GM12878 (cell line): ENCODE measurements at regions not wholly inside any gene's neighbourhood (a gene's known extent, or its start where the extent isn't known, plus 50 kb on each side); places are given as distances from the start of the nearest gene placed in this dataset.

ENCODE experiments used
- DPF2 ChIP-seq: fragments of 450-650 bp; IDR thresholded peaks from 2 replicates; pipeline ENCODE4 v1.6.1; 2017; ENCODE audit warnings: mild to moderate bottlenecking
- EZH2 ChIP-seq: IDR thresholded peaks from 2 replicates; pipeline ENCODE4 v1.6.1; 2012; ENCODE audit warnings: low read depth, mild to moderate bottlenecking, control low read depth, inconsistent platforms, low read length, borderline replicate concordance; ENCODE audit not compliant: control insufficient read depth
- SRF ChIP-seq, 2 experiments: IDR thresholded peaks; 2 replicates each; pipeline ENCODE4 v1.6.1; 2011; ENCODE audit warnings: low read depth in 2 of 2, low read length in 2 of 2, mild to moderate bottlenecking in 1 of 2, moderate library complexity in 1 of 2
- SUZ12 ChIP-seq: fragments of 200-600 bp; sonication (generic); IDR thresholded peaks from one replicate; pipeline ENCODE4 v1.6.1; 2018; ENCODE audit warnings: antibody characterized with exemption, mild to moderate bottlenecking; ENCODE audit not compliant: unreplicated experiment
- TCF3 ChIP-seq: IDR thresholded peaks from 2 replicates; pipeline ENCODE4 v1.6.1; 2012; ENCODE audit warnings: low read depth, mild to moderate bottlenecking, low read length, borderline replicate concordance; ENCODE audit not compliant: insufficient read depth
- TF ChIP-seq, protein P1 (sequence below): fragments of 450-650 bp; IDR thresholded peaks from 2 replicates; pipeline ENCODE4 v1.6.1; 2017; ENCODE audit warnings: mild to moderate bottlenecking, moderate library complexity
- TF ChIP-seq, protein P2 (sequence below): fragments of 450-650 bp; IDR thresholded peaks from 2 replicates; pipeline ENCODE4 v1.6.1; 2017; ENCODE audit warnings: mild to moderate bottlenecking

DNA sequence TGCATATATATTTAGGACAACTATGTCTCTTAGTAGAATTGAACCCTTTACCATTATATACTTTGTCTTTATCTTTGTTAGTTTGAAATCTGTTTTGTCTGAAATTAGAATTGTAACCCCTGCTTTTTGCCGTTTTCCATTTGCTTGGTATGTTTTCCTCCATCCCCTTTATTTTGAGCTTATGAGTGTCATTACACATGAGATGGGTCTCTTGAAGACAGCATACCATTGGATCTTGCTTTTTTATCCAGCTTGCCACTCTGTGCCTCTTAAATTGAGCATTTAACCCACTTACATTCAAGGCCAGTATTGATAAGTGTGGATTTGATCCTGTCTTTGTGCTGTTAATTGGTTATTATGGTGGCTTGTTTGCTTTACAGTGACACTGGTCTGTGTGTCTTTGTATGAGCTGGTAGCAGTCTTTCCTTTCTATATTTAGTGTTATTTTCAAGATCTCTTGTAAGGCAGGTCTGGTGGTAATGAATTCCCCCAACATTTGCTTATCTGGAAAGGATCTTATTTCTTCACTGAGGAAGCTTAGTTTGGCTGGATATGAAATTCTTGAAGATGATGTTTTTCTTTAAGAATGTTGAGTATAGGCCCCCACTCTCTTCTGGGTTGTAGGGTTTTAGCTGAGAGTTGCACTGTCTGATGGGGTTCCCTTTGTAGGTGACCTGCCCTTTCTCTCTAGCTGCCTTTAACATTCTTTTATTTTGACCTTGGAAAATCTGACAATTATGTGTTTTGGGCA, 149.5 kb downstream of the AHR start (continued):
- TF ChIP-seq, protein P1, sequence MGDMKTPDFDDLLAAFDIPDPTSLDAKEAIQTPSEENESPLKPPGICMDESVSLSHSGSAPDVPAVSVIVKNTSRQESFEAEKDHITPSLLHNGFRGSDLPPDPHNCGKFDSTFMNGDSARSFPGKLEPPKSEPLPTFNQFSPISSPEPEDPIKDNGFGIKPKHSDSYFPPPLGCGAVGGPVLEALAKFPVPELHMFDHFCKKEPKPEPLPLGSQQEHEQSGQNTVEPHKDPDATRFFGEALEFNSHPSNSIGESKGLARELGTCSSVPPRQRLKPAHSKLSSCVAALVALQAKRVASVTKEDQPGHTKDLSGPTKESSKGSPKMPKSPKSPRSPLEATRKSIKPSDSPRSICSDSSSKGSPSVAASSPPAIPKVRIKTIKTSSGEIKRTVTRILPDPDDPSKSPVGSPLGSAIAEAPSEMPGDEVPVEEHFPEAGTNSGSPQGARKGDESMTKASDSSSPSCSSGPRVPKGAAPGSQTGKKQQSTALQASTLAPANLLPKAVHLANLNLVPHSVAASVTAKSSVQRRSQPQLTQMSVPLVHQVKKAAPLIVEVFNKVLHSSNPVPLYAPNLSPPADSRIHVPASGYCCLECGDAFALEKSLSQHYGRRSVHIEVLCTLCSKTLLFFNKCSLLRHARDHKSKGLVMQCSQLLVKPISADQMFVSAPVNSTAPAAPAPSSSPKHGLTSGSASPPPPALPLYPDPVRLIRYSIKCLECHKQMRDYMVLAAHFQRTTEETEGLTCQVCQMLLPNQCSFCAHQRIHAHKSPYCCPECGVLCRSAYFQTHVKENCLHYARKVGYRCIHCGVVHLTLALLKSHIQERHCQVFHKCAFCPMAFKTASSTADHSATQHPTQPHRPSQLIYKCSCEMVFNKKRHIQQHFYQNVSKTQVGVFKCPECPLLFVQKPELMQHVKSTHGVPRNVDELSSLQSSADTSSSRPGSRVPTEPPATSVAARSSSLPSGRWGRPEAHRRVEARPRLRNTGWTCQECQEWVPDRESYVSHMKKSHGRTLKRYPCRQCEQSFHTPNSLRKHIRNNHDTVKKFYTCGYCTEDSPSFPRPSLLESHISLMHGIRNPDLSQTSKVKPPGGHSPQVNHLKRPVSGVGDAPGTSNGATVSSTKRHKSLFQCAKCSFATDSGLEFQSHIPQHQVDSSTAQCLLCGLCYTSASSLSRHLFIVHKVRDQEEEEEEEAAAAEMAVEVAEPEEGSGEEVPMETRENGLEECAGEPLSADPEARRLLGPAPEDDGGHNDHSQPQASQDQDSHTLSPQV: no peak
- no peak for TF ChIP-seq TCF3
- TF ChIP-seq SRF (IDR thresholded peaks at IDR 0.05; ENCODE audit: low read depth in 2 of 2, low read length in 2 of 2): no peak
- TF ChIP-seq, protein P2, sequence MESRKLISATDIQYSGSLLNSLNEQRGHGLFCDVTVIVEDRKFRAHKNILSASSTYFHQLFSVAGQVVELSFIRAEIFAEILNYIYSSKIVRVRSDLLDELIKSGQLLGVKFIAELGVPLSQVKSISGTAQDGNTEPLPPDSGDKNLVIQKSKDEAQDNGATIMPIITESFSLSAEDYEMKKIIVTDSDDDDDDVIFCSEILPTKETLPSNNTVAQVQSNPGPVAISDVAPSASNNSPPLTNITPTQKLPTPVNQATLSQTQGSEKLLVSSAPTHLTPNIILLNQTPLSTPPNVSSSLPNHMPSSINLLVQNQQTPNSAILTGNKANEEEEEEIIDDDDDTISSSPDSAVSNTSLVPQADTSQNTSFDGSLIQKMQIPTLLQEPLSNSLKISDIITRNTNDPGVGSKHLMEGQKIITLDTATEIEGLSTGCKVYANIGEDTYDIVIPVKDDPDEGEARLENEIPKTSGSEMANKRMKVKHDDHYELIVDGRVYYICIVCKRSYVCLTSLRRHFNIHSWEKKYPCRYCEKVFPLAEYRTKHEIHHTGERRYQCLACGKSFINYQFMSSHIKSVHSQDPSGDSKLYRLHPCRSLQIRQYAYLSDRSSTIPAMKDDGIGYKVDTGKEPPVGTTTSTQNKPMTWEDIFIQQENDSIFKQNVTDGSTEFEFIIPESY: no peak
- no peak for TF ChIP-seq SUZ12
- TF ChIP-seq DPF2: no peak
- no peak for TF ChIP-seq EZH2
